Renal cortical epithelial cell (primary cell): ENCODE measurements at regions not wholly inside any gene's neighbourhood (a gene's known extent, or its start where the extent isn't known, plus 50 kb on each side); places are given as distances from the start of the nearest gene placed in this dataset.

Experiments used
- DNase-seq: peaks from one replicate; pipeline ENCODE4 v3.0.0-alpha.2; 2011; ENCODE audit warnings: low read depth

DNA sequence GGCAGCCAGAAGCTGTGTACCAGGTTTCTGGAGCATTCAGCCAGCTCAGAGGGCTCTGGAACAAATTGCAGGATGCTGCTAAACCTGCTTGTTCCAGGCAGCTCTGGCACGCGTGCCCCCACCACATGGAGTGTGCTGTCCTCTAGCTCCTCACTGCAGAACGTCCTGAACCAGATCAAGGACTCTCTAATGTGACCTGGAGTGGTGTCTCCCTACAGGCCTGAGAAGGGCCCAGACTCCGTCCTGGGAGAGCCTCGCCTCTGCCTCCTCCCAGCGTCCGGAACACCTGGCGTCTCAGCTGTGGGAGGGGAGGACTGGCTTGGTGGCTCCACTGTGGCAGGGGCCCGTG is 115.6 kb upstream of the GPC1 start:
- peak; percentile 29 for DNase-seq

DNA sequence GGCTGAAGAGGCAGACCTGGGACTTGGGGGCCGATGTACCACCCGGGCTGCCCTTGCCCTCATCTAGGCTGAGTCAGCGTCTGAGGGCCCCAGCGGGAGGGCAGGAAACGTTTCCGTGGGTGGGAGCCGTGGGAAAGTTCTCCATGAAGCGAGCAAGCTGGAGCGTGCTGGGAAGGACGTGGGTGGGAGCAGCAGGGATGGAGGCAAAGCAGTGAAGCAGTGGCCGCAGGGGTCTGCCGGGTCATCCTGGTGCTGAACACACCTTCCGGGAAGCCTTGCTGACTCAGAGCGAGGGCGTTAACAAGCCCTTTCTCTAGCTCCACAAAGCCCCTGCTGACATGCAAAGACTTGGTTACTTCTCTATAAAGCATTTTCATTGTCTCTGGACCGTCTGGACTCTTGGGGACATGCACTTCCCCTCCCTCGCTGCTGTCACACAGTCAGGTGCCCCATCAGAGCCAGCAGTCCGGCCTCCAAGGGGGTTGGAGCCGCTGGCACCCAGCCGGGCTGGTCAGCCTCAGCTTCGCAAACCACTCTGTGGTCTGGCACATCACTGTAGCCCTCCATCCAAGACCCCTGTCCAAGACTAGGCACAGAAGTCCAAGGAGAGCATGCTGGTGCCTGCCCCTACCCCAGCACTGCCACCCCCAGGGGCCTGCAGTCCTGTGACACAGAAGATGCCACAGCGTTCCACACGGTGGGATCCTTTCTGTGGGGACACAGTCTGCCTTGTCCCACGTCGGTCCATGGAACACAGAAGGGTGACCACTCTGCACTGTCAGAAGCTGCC is 115.1 kb upstream of the GPC1 start:
- DNase-seq = peak; percentile 95

DNA sequence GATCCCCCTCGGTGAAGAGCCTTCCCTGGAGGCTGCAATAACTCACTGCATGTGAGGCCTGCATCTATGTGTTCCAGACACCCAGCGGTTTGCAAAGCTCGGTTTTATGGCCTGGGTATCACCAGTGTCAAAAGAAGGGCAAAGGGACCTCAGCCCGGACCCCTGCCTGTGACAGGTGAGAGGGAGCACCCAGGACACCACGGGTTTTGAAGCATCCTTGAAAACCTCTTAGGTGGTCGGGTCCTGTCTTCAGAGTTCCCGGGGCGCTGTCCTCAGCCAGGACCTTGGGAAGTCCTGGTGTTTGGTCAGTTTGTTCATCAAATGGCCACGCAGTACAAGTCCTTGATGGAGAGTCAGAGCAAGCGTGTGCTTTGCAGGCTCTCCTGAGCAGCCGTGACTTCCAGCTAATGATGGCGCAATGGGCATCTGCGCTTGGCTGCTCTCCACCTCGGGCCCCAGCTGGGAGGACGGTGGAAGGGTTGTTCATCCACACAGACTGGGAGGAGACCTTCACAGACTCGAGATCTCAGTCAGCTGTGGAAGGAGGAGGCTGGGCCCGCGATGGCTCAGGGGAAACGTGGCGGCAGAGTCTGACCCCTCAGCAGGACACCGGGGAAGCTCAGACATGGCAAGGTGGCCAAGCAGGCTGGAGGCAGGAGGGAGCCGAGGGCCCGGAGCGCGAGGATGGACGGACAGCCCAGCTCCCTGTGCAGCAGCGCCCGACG is 113.1 kb upstream of the GPC1 start:
- DNase-seq = peak; percentile 80

GRCh38 chr2:240322991-240323390 is 112.5 kb upstream of the GPC1 start:
- no peak for DNase-seq

GRCh38 chr2:240323601-240324291 is 111.7 kb upstream of the GPC1 start:
- DNase-seq = no peak

DNA sequence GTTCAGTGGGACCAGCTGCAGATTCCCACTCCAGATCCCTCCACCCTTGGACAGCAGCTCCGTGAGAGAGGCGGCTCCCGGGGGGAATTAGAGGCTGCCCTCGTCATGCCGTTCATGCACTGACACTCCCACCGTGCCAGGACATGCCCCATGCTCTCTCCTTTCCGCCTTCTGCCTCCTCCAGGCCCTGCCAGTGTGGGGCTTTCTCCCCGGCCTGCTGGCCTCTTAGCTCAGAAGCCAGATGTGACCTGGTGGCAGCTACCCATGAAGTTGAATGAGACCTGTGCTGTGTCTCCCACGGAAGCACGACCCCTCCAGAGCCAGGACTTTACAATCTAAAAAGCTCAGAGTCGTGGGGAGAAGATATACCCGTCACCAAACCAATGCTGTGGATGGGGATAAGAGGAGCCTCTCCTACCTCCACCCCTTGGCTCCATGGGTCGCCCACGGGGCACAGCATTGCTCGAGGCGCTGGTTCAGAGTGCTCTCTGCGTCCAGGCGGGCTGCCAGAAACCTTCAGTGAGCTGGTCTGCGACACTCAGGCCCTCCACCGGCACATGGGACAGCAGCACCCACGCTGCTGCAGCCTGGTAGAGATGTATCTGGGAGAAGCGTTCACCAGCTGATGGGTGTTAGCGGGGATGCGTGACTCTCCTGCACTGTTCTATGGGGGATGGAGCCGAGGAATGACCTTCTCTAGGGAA is 111.0 kb upstream of the GPC1 start:
- no peak for DNase-seq

- peak; percentile 7 for DNase-seq
Observed at GRCh38 chr2:240325016-240326007, 110.2 kb upstream of the GPC1 start.

DNA sequence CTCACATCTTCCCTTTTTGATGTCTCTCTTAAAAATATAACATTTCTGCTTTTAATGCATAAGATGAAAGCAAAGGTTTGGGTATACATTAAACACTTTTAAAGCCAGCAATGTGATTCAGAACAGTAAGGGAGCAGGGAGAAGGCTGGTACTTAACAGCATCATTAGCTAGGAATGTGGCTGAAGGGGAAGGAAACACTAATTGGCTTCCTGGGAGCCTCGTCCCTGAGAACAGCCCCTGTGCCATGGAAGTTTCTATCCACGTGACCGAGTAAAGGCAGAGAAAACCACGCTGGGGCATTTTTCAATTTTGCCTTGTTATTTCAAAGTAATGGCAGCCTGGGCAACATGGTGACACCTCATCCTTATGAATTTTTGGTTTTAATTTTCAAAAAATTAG is 109.2 kb upstream of the GPC1 start:
- peak; percentile 72 for DNase-seq

- no peak for DNase-seq
Observed at GRCh38 chr2:240326886-240327285, 108.6 kb upstream of the GPC1 start.

- no peak for DNase-seq
Observed at GRCh38 chr2:240327566-240327965, 107.9 kb upstream of the GPC1 start.

- DNase-seq = no peak
Observed at GRCh38 chr2:240328526-240328925, 106.9 kb upstream of the GPC1 start.

GRCh38 chr2:240329116-240329665 is 106.3 kb upstream of the GPC1 start:
- DNase-seq = no peak

GRCh38 chr2:240329778-240330177 is 105.7 kb upstream of the GPC1 start:
- DNase-seq = no peak

DNA sequence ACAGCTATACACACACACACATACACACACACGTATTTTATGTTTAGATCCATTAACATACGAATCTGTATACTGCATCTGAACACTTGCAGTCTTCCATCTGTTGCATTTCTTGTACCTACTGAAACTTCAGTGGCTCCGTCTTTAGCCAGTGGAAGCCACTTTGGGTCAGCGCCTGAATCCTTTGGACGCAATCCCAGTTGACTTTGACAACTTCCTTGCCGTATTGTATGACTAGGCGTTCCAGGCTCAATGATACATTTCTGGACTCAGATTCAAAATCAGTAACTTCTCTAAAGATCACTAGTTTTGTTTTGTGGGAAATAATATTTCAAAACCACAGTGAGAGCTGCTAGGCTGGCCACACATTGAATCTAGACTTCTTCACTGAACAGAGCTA is 101.5 kb upstream of the GPC1 start:
- DNase-seq = no peak

GRCh38 chr2:240335061-240335460 is 100.4 kb upstream of the GPC1 start:
- DNase-seq = no peak

- DNase-seq = no peak
Observed at GRCh38 chr2:240336820-240337427, 98.5 kb upstream of the GPC1 start.

DNA sequence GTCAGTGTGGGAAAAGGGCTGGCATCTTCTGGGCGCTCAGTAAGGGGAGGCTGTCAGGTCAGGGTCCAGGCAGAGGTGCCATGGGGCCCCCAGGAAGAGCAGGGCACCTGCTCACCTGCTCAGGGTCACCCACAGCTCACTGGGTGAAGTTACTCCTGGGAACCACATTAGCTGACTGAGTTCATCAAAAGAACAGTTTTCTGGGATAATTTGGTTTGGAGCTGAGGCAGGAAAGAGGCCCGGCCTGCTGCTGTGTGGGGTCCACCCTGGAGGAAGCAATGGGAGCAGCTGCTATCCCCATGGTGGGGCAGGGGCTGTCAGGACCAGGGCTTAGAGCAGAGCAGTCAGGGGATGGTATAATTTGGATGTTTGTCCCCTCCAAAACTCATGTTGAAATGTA is 97.2 kb upstream of the GPC1 start:
- no peak for DNase-seq

- DNase-seq = no peak
Observed at GRCh38 chr2:240339411-240340360, 95.8 kb upstream of the GPC1 start.

DNA sequence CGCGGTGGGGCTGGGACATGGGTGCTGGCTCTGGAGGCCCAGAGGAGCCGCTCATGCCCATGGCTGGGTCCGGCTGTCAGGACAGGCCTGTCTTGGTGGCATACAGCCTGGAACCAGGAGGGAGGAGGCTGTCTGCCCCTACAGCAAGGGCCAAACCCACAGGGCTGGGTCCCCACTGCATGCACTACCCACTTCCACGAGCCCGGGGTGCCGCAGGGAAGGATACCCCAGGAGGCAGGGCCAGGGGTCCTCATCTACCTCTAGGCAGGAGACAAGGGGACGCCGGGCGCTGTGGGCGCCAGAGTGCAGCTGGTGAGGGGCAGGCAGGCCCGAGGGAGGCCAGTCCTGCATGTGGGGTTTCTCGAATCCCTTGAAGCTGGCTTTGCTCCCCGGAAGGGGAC is 95.1 kb upstream of the GPC1 start:
- no peak for DNase-seq
